H1 (cell line): ENCODE measurements at regions not wholly inside any gene's neighbourhood (a gene's known extent, or its start where the extent isn't known, plus 50 kb on each side); places are given as distances from the start of the nearest gene placed in this dataset.

Source experiments
- CTCF ChIA-PET: fragments of 300-600 bp; sonication (Branson Sonifier 250); formaldehyde crosslinking; loops from one replicate; lab custom pipeline; 2021; ENCODE audit not compliant: partially characterized antibody; lab: Charles Lee
- POLR2A ChIA-PET: fragments of 300-600 bp; sonication (Branson Sonifier 250); formaldehyde crosslinking; loops from one replicate; lab custom pipeline; 2021; ENCODE audit warnings: inconsistent platforms; ENCODE audit not compliant: partially characterized antibody; lab: Charles Lee
- DNase-seq, 2 experiments: peaks; one replicate each; pipeline versions ENCODE4 v3.0.0 to v3.0.0-alpha.2; 2010 to 2022; ENCODE audit warnings: low spot score in 2 of 2, low read depth in 1 of 2, mixed read lengths in 1 of 2
- FAIRE-seq: peaks from 2 replicates; lab custom pipeline; 2011; peaks lifted over from hg19 to GRCh38; lab: Jason Lieb, UNC
- H2AFZ ChIP-seq: 2 replicates; pipeline ENCODE4 v1.8.1; 2012; ENCODE audit warnings: low read length, inconsistent platforms
- H2AK5ac ChIP-seq: 2 replicates; pipeline ENCODE4 v1.6.1; 2013; ENCODE audit warnings: low read depth, low read length
- H2BK120ac ChIP-seq: replicated peaks from 2 replicates; pipeline ENCODE3; 2013; ENCODE audit warnings: low read depth, low read length, inconsistent platforms
- H2BK12ac ChIP-seq: 2 replicates; pipeline ENCODE4 v1.6.1; 2013; ENCODE audit warnings: low read depth, low read length
- H2BK15ac ChIP-seq: 2 replicates; pipeline ENCODE4 v1.6.1; 2013; ENCODE audit warnings: low read length
- H2BK20ac ChIP-seq: 2 replicates; pipeline ENCODE4 v1.6.1; 2013; ENCODE audit warnings: low read length
- H2BK5ac ChIP-seq: 2 replicates; pipeline ENCODE4 v1.6.1; 2013; ENCODE audit warnings: low read depth, low read length
- H3K14ac ChIP-seq: 2 replicates; pipeline ENCODE4 v1.6.1; 2013; ENCODE audit warnings: inconsistent platforms; ENCODE audit not compliant: insufficient read length
- H3K18ac ChIP-seq: 2 replicates; pipeline ENCODE4 v1.6.1; 2013; ENCODE audit warnings: low read length; ENCODE audit errors: extremely low read depth
- H3K23ac ChIP-seq: 2 replicates; pipeline ENCODE4 v1.6.1; 2013; ENCODE audit warnings: inconsistent platforms; ENCODE audit not compliant: insufficient read length
- H3K23me2 ChIP-seq: 2 replicates; pipeline ENCODE4 v1.6.1; 2013; ENCODE audit warnings: low read depth, low read length
- H3K27ac ChIP-seq: 2 replicates; pipeline ENCODE4 v1.6.1; 2011; ENCODE audit warnings: low read depth, low read length, inconsistent platforms
- H3K27me3 ChIP-seq, 4 experiments: replicated peaks in 1 of 4; 1 replicate in 1 of 4; 2 replicates in 3 of 4; pipeline versions ENCODE4 v1.6.1 to v1.8.1; 2011 to 2013; ENCODE audit warnings: low read length in 3 of 4, mild to moderate bottlenecking in 3 of 4, inconsistent platforms in 2 of 4, mixed read lengths in 2 of 4, moderate library complexity in 1 of 4; ENCODE audit not compliant: control insufficient read depth in 3 of 4, insufficient read depth in 3 of 4; ENCODE audit errors: extremely low read depth in 1 of 4
- H3K36me3 ChIP-seq, 4 experiments: 2 replicates each; pipeline versions ENCODE4 v1.6.1 to v1.8.1; 2011 to 2013; ENCODE audit warnings: mild to moderate bottlenecking in 4 of 4, low read length in 3 of 4, moderate library complexity in 2 of 4, control low read depth in 1 of 4, inconsistent platforms in 1 of 4; ENCODE audit not compliant: insufficient read depth in 4 of 4, control insufficient read depth in 2 of 4
- H3K4ac ChIP-seq: replicated peaks from 2 replicates; pipeline ENCODE3; 2013; ENCODE audit warnings: low read length, low read depth, mixed read lengths, inconsistent platforms; ENCODE audit not compliant: insufficient read length
- H3K4me1 ChIP-seq, 4 experiments: replicated peaks in 1 of 4; 1 replicate in 1 of 4; 2 replicates in 3 of 4; pipeline versions ENCODE4 v1.6.1 to v1.8.1; 2011 to 2013; ENCODE audit warnings: low read length in 3 of 4, inconsistent platforms in 2 of 4, mixed read lengths in 1 of 4; ENCODE audit not compliant: insufficient read depth in 4 of 4, control insufficient read depth in 3 of 4
- H3K4me2 ChIP-seq, 2 experiments: 2 replicates each; pipeline versions ENCODE4 v1.6.1 to v1.8.1; 2011 to 2013; ENCODE audit warnings: low read depth in 2 of 2, low read length in 2 of 2, control low read depth in 1 of 2, inconsistent platforms in 1 of 2, mild to moderate bottlenecking in 1 of 2; ENCODE audit not compliant: insufficient read depth in 1 of 2
- H3K4me3 ChIP-seq, 4 experiments: fragments of 200-600, 300-600 bp in 1 of 4; sonication (generic), shearing (Covaris generic), sonication (Bioruptor Twin) in 1 of 4; 2 replicates each; pipeline versions ENCODE4 v1.5.1 to v1.8.1; 2011 to 2016; ENCODE audit warnings: low read length in 4 of 4, low read depth in 3 of 4, control low read depth in 2 of 4, inconsistent platforms in 2 of 4, mild to moderate bottlenecking in 2 of 4, mixed read lengths in 1 of 4, moderate library complexity in 1 of 4; ENCODE audit not compliant: insufficient read depth in 2 of 4; ENCODE audit errors: extremely low read depth in 1 of 4
- H3K56ac ChIP-seq: replicated peaks from 2 replicates; pipeline ENCODE3; 2013; ENCODE audit warnings: low read depth, mild to moderate bottlenecking, mixed read lengths, low read length, inconsistent platforms; ENCODE audit not compliant: insufficient read length
- H3K79me1 ChIP-seq: 2 replicates; pipeline ENCODE4 v1.6.1; 2013; ENCODE audit warnings: low read depth, low read length, control low read depth
- H3K79me2 ChIP-seq, 2 experiments: 2 replicates each; pipeline versions ENCODE4 v1.6.1 to v1.8.1; 2012 to 2013; ENCODE audit warnings: low read length in 2 of 2, mild to moderate bottlenecking in 2 of 2, inconsistent platforms in 1 of 2; ENCODE audit not compliant: insufficient read depth in 2 of 2, control insufficient read depth in 1 of 2
- H3K9ac ChIP-seq, 4 experiments: replicated peaks in 1 of 4; 1 replicate in 1 of 4; 2 replicates in 3 of 4; pipeline versions ENCODE4 v1.6.1 to v1.8.1; 2011 to 2013; ENCODE audit warnings: low read depth in 3 of 4, low read length in 3 of 4, control low read depth in 2 of 4, mild to moderate bottlenecking in 2 of 4, moderate library complexity in 2 of 4, inconsistent platforms in 1 of 4; ENCODE audit errors: extremely low read depth in 1 of 4
- H3K9me3 ChIP-seq, 2 experiments: 2 replicates each; pipeline versions ENCODE4 v1.6.1 to v1.8.1; 2012 to 2013; ENCODE audit warnings: mild to moderate bottlenecking in 2 of 2, moderate library complexity in 2 of 2, control low read depth in 1 of 2, inconsistent platforms in 1 of 2, low read depth in 1 of 2, low read length in 1 of 2, mixed read lengths in 1 of 2; ENCODE audit not compliant: insufficient read depth in 2 of 2
- H4K20me1 ChIP-seq, 2 experiments: replicated peaks in 1 of 2; 2 replicates each; pipeline versions ENCODE3 to v1.8.1; 2011 to 2013; ENCODE audit warnings: inconsistent platforms in 2 of 2, low read length in 2 of 2, mild to moderate bottlenecking in 1 of 2; ENCODE audit not compliant: insufficient read depth in 2 of 2, control insufficient read depth in 1 of 2
- H4K5ac ChIP-seq: 2 replicates; pipeline ENCODE4 v1.6.1; 2013; ENCODE audit warnings: low read length, low read depth, mixed read lengths, inconsistent platforms; ENCODE audit not compliant: insufficient read length
- H4K8ac ChIP-seq: 2 replicates; pipeline ENCODE4 v1.8.0; 2013; ENCODE audit warnings: mild to moderate bottlenecking, moderate library complexity, low read length, inconsistent platforms; ENCODE audit not compliant: insufficient read depth; ENCODE audit errors: extremely low read depth
- H4K91ac ChIP-seq: replicated peaks from 2 replicates; pipeline ENCODE3; 2013; ENCODE audit warnings: low read length, mixed read lengths, inconsistent platforms; ENCODE audit not compliant: insufficient read length
- CHD2 ChIP-seq: IDR thresholded peaks from 2 replicates; pipeline ENCODE4 v1.6.1; 2012; ENCODE audit warnings: low read length, improper control_type of control experiment
- POLR2AphosphoS5 ChIP-seq: IDR thresholded peaks from 2 replicates; pipeline ENCODE4 v1.6.1; 2011; ENCODE audit warnings: low read depth, low read length
- RFX5 ChIP-seq: IDR thresholded peaks from 2 replicates; pipeline ENCODE4 v1.6.1; 2011; ENCODE audit warnings: low read depth, low read length, improper control_type of control experiment, borderline replicate concordance
- SP4 ChIP-seq: IDR thresholded peaks from 2 replicates; pipeline ENCODE4 v1.6.1; 2012; ENCODE audit warnings: low read length, inconsistent platforms
- WGBS, 2 experiments: shearing (Covaris generic) in 1 of 2; methylation state at CpG; one replicate each; pipeline versions ENCODE4 v1.1.6 to v1.1.7; 2013 to 2015; ENCODE audit warnings: low lambda C conversion rate in 2 of 2, mixed read lengths in 2 of 2, inconsistent platforms in 1 of 2, low coverage in 1 of 2, missing lambda C conversion rate in 1 of 2; ENCODE audit not compliant: insufficient replicate concordance in 2 of 2, insufficient coverage in 1 of 2, insufficient read length in 1 of 2; ENCODE audit errors: extremely low coverage in 1 of 2, missing lambda C conversion rate in 1 of 2; 5-methylcytosine and 5-hydroxymethylcytosine counted together

DNA sequence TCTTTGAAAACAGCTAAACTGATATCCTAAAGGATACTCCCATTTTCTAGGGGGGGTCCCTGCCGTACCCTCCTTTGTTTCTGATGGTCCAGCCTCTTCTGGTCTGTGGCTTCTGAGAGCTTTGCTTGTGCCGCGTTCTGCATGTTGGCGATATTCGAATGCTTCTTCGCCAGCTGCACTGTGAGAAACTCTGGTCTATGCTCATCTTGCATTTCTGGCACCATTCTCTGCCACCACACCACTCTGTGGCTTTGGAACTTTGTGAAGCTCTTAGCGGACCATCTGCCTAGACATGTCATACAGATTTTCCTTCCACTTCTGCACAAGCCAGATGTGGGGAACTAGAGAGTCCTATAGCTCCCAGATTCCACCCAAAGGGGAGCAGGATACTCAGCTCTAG lies 197.2 kb downstream of the REEP3 start:
- no peaks in the 10 kb centered on the region for H3K27me3 ChIP-seq
- 93% methylated on average over 7 of the region's 7 CpGs; no CpG with 5 or more reads in 1 of the 2 experiments for WGBS, 2 experiments
- DNase-seq (no peak), FAIRE-seq (no peak)
- H3K4me3 ChIP-seq, result no peak overlapping the region
- H3K79me1 ChIP-seq, result no peaks in the 10 kb centered on the region
- H3K23me2 ChIP-seq, result no peaks in the 10 kb centered on the region
- no peak overlapping the region for H3K14ac ChIP-seq
- no peak overlapping the region for H4K5ac ChIP-seq
- H3K36me3 ChIP-seq, result no peaks in the 10 kb centered on the region
- peak overlapping the region; percentile 54; the same call in 1 of the 2 replicates for H2BK5ac ChIP-seq
- TF ChIP-seq SP4 (no peak), CHD2 (no peak), POLR2AphosphoS5 (no peak), RFX5 (no peak)
- H3K79me2 ChIP-seq, result no peaks in the 10 kb centered on the region
- no peak overlapping the region; the same call in 1 of the 2 replicates for H3K18ac ChIP-seq
- H2BK12ac ChIP-seq, result peak overlapping the region; percentile 78
- CTCF ChIA-PET, result interaction anchor here (0.6 to 6.8 kb wide), 26 partner anchors 11 to 1082 kb away, joined by 3 to 68 read pairs (median 4); no protein-coding TSS in a partner anchor
- no peak overlapping the region for H3K9ac ChIP-seq
- no peak overlapping the region for H3K56ac ChIP-seq
- H3K23ac ChIP-seq, result no peak overlapping the region
- H2BK120ac ChIP-seq, result no peak overlapping the region
- no peak overlapping the region for H3K4ac ChIP-seq
- peak overlapping the region; percentile 45 for H4K91ac ChIP-seq
- H2BK20ac ChIP-seq, result no peak overlapping the region
- H2BK15ac ChIP-seq, result peak overlapping the region; percentile 14; the same call in 1 of the 2 replicates
- H4K8ac ChIP-seq, result no peak overlapping the region
- H2AFZ ChIP-seq, result no peak overlapping the region
- peaks cover 2 to 16% (median 8%) of the 10 kb centered on the region in 4 experiments; a peak in 5 of 7 replicates for H3K4me1 ChIP-seq
- H3K9me3 ChIP-seq, result no peaks in the 10 kb centered on the region
- H2AK5ac ChIP-seq, result peak overlapping the region; percentile 69; the same call in 1 of the 2 replicates
- H3K4me2 ChIP-seq, result no peak overlapping the region
- POLR2A ChIA-PET, result interaction anchor here (1.6 to 2.2 kb wide), 2 partner anchors 88 to 551 kb away, joined by 6 to 7 read pairs; no protein-coding TSS in a partner anchor
- H4K20me1 ChIP-seq, result no peaks in the 10 kb centered on the region
- no peak overlapping the region for H3K27ac ChIP-seq
